ENCODE measurements at regions not wholly inside any gene's neighbourhood (a gene's known extent, or its start where the extent isn't known, plus 50 kb on each side); places are given as distances from the start of the nearest gene placed in this dataset.

DNA sequence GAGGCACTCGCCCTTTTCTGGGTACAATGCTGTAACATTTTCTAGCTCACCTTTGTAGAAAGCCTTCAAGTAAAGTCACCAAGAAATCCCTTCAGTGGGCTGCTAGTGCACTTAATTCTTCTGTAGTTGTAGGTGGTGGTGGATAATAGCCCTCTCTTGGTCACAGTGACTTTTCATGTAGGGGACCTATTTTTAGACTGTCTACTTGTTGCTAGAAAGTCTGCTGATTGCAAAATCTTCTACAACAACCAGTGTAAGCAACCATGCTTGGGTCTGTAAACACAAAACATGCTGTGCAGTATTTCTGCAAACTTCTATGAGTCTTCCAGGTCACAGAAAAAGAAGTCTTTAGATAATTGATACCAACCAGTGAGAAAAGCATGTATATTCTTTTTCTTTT, 55.6 kb downstream of the PBDC1 start:
- no peak for DNase-seq

- no peak for DNase-seq
Observed at GRCh38 chrX:76248901-76249300, 76.0 kb downstream of the PBDC1 start.

GRCh38 chrX:76253432-76253831, 80.6 kb downstream of the PBDC1 start:
- DNase-seq, result no peak

DNA sequence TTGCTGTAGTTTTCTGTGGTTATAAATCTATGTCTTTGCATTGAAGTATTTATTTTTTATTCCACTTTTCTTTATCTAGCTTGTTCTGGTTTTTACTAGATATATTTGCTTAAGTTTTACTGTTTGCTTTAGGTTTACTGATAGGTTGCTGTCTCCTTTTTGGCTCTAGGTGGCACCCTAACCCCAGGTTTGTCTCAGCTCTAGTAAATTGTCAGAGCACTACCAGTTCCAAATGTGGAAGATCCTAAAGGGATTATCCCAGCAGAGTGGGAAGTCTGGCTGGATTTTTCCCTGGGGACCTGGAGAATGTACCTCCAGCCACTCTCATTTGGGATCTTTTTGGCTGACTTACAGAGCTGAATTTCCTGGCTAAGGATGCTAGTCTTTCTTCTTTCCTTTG, 106.1 kb downstream of the PBDC1 start:
- peak; percentile 21 for DNase-seq
